D721Med (cell line): ENCODE measurements at regions not wholly inside any gene's neighbourhood (a gene's known extent, or its start where the extent isn't known, plus 50 kb on each side); places are given as distances from the start of the nearest gene placed in this dataset.

Experiments
- DNase-seq: peaks from one replicate; pipeline ENCODE4 v3.0.0; 2011; ENCODE audit warnings: low spot score; ENCODE audit not compliant: insufficient read length
- FAIRE-seq: peaks from 2 replicates; lab custom pipeline; 2011; peaks lifted over from hg19 to GRCh38; lab: Jason Lieb, UNC
- CTCF ChIP-seq: IDR thresholded peaks from 2 replicates; pipeline ENCODE4 v1.5.1; 2012; ENCODE audit warnings: mild to moderate bottlenecking, control low read depth; ENCODE audit not compliant: insufficient read depth; ENCODE audit errors: missing control alignments

- no peak for TF ChIP-seq CTCF
- FAIRE-seq (no peak), DNase-seq (no peak)
Observed at GRCh38 chr4:124096290-124096689, 616.2 kb downstream of the ANKRD50 start.

- TF ChIP-seq CTCF, result no peak
- no peak for DNase-seq
- no peak for FAIRE-seq
Observed at GRCh38 chr4:124097447-124097846, 615.1 kb downstream of the ANKRD50 start.

- no peak for TF ChIP-seq CTCF
- DNase-seq (no peak), FAIRE-seq (no peak)
Observed at GRCh38 chr4:124104101-124104500, 608.4 kb downstream of the ANKRD50 start.

GRCh38 chr4:124104628-124105027, 607.9 kb downstream of the ANKRD50 start:
- DNase-seq (no peak), FAIRE-seq (no peak)
- TF ChIP-seq CTCF, result no peak

- FAIRE-seq (no peak), DNase-seq (no peak)
- TF ChIP-seq CTCF, result no peak
Observed at GRCh38 chr4:124105212-124105611, 607.3 kb downstream of the ANKRD50 start.

GRCh38 chr4:124111411-124111810, 601.1 kb downstream of the ANKRD50 start:
- no peak for DNase-seq
- FAIRE-seq, result peak; percentile 11
- TF ChIP-seq CTCF, result no peak

- no peak for FAIRE-seq
Observed at GRCh38 chr4:124111922-124112321, 600.6 kb downstream of the ANKRD50 start.

More at GRCh38 chr4:124111922-124112321, 600.6 kb downstream of the ANKRD50 start:
- TF ChIP-seq CTCF, result peak; percentile 64
- DNase-seq, result no peak
